ENCODE measurements at regions not wholly inside any gene's neighbourhood (a gene's known extent, or its start where the extent isn't known, plus 50 kb on each side); places are given as distances from the start of the nearest gene placed in this dataset.

DNA sequence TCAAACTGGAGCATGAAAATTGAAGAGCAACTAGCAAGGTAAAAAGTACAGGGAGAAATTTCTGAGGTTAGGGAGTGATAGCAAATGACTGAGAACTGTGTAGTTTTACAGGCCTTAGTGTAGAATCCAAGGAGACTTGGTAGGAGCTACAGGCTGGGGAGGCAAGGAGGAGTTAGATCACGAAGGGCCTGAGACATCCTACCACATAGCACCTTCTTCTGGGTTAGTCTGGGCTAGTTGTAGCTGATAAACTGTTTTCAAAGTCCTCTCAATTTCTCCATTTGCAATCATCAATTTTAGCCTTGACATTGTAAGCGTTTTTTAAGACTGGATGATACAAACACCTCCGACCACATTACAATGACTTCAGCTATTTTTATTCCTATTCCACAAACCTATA, 209.7 kb downstream of the TMEM200A start:
- Mint-ChIP-seq H3K27me3 (ENCODE audit: unreplicated experiment) (peaks cover 31% of the 10 kb centered on the region), H3K4me3 (ENCODE audit: low read depth, unreplicated experiment) (no peak overlapping the region), H3K4me1 (ENCODE audit: low read depth, unreplicated experiment) (no peaks in the 10 kb centered on the region), H3K27ac (ENCODE audit: unreplicated experiment) (no peak overlapping the region), H3K36me3 (ENCODE audit: insufficient read depth, unreplicated experiment) (no peaks in the 10 kb centered on the region), H3K9me3 (ENCODE audit: low read depth, unreplicated experiment) (no peaks in the 10 kb centered on the region)
- BruUV-seq (replicated peaks): no TSS peak
- intact Hi-C loops (cut with micrococcal nuclease; ENCODE audit: unreplicated experiment): no loop called here
- CTCF ChIA-PET: no interaction called here
- TF ChIP-seq, protein P1, sequence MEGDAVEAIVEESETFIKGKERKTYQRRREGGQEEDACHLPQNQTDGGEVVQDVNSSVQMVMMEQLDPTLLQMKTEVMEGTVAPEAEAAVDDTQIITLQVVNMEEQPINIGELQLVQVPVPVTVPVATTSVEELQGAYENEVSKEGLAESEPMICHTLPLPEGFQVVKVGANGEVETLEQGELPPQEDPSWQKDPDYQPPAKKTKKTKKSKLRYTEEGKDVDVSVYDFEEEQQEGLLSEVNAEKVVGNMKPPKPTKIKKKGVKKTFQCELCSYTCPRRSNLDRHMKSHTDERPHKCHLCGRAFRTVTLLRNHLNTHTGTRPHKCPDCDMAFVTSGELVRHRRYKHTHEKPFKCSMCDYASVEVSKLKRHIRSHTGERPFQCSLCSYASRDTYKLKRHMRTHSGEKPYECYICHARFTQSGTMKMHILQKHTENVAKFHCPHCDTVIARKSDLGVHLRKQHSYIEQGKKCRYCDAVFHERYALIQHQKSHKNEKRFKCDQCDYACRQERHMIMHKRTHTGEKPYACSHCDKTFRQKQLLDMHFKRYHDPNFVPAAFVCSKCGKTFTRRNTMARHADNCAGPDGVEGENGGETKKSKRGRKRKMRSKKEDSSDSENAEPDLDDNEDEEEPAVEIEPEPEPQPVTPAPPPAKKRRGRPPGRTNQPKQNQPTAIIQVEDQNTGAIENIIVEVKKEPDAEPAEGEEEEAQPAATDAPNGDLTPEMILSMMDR (IDR thresholded peaks at IDR 0.05; ENCODE audit: unreplicated experiment): no peak
- DNase-seq: no peak

DNA sequence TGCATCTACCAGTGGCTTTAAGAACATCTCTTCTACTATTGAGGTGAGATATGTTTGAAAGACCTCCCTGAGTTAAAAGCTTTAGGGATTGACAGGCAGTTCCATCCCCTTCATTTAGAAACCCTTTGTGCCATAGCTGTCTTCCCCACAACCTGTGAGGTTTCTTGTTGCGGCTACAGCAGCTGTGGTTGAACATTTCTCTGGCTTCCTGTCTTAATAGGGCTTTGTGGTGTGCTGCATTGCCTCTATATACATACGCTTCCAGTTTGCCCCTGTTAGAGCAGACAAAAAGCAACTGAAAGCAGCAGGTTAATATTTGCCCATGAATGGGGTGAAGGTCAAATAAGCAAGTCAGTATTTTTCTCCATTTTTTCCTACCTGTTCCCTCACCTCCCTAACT, 210.2 kb downstream of the TMEM200A start:
- CTCF ChIA-PET: interaction anchor here (0.9 kb wide), 1 partner anchor 1084 kb away, joined by 3 read pairs; no protein-coding TSS in a partner anchor
- intact Hi-C loops (cut with micrococcal nuclease; ENCODE audit: unreplicated experiment): no loop called here
- no peak overlapping the region for H3K27ac Mint-ChIP-seq (ENCODE audit: unreplicated experiment)
- TF ChIP-seq, protein P1 (IDR thresholded peaks at IDR 0.05; ENCODE audit: unreplicated experiment): no peak
- no peaks in the 10 kb centered on the region for H3K4me1 Mint-ChIP-seq (ENCODE audit: low read depth, unreplicated experiment)
- H3K36me3 Mint-ChIP-seq (ENCODE audit: insufficient read depth, unreplicated experiment): no peaks in the 10 kb centered on the region
- peaks cover 31% of the 10 kb centered on the region for H3K27me3 Mint-ChIP-seq (ENCODE audit: unreplicated experiment)
- no peak overlapping the region for H3K4me3 Mint-ChIP-seq (ENCODE audit: low read depth, unreplicated experiment)
- BruUV-seq (replicated peaks): no TSS peak
- no peaks in the 10 kb centered on the region for H3K9me3 Mint-ChIP-seq (ENCODE audit: low read depth, unreplicated experiment)
- DNase-seq: no peak

DNA sequence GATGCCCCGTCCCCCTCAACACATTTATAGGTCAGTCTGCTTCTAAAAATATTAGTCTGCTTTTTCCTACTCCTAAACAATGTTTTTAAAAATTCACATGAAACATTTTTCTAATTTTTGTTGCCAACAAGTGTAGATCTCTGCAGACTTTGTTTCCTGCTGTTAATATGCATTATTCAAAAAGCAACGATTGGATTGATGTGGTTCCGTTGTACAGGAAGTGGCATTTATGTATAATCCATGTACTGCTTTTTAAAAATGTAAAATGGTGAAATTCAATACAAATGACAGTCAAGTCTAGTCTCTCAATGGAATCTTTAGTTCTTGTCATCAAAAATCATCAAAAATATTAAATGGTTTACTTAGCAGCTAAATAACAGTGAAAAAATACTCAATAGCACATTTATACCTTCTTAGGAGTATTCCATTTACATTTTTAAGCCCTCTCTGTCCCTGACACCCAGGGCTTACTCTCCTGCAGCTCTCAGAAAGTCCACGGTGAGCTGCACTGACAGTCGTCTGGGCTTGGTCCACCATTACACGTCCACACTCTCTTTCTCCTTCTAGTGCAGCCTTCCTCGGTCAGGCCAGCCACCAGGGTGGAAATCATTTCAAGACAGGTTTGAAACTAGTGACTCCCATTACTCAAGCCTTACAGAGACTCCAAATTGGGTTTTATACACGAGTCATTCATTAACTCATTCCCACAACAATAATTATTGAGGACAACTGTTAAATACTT, 211.5 kb downstream of the TMEM200A start:
- Mint-ChIP-seq H3K4me1 (ENCODE audit: low read depth, unreplicated experiment) (no peaks in the 10 kb centered on the region), H3K27me3 (ENCODE audit: unreplicated experiment) (peaks cover 31% of the 10 kb centered on the region), H3K36me3 (ENCODE audit: insufficient read depth, unreplicated experiment) (no peaks in the 10 kb centered on the region), H3K4me3 (ENCODE audit: low read depth, unreplicated experiment) (no peak overlapping the region), H3K9me3 (ENCODE audit: low read depth, unreplicated experiment) (no peaks in the 10 kb centered on the region), H3K27ac (ENCODE audit: unreplicated experiment) (no peak overlapping the region)
- BruUV-seq (replicated peaks): no TSS peak
- no peak for DNase-seq
- intact Hi-C loops (cut with micrococcal nuclease; ENCODE audit: unreplicated experiment): no loop called here
- TF ChIP-seq, protein P1 (IDR thresholded peaks at IDR 0.05; ENCODE audit: unreplicated experiment): no peak
- CTCF ChIA-PET: interaction anchor here (0.9 kb wide), 1 partner anchor 1086 kb away, joined by 3 read pairs; no protein-coding TSS in a partner anchor

DNA sequence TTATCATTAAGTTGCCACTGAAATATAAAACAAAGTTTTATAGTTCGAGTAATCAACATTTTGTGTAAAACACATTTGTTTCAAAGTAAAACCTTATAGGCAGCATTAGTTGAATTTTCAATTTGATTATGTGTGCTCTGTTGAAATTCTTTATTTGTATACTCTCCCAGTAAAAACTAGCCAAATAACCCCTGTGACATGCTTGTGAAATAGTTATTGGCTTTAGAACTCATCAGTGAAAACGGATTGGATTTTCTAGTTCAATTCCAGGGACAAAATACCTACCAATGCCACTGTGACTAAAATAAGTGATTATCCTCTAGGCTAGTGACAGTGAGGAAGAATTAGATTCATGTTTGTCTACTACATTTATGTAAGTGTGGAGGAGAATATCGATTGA, 212.9 kb downstream of the TMEM200A start:
- Mint-ChIP-seq H3K27ac (ENCODE audit: unreplicated experiment) (no peak overlapping the region), H3K27me3 (ENCODE audit: unreplicated experiment) (peaks cover 32% of the 10 kb centered on the region), H3K9me3 (ENCODE audit: low read depth, unreplicated experiment) (no peaks in the 10 kb centered on the region), H3K36me3 (ENCODE audit: insufficient read depth, unreplicated experiment) (no peaks in the 10 kb centered on the region), H3K4me1 (ENCODE audit: low read depth, unreplicated experiment) (no peaks in the 10 kb centered on the region), H3K4me3 (ENCODE audit: low read depth, unreplicated experiment) (no peak overlapping the region)
- intact Hi-C loops (cut with micrococcal nuclease; ENCODE audit: unreplicated experiment): no loop called here
- CTCF ChIA-PET: no interaction called here
- TF ChIP-seq, protein P1 (IDR thresholded peaks at IDR 0.05; ENCODE audit: unreplicated experiment): no peak
- BruUV-seq (replicated peaks): no TSS peak
- no peak for DNase-seq

Data from Calu3 (cell line).